ENCODE measurements at regions not wholly inside any gene's neighbourhood (a gene's known extent, or its start where the extent isn't known, plus 50 kb on each side); places are given as distances from the start of the nearest gene placed in this dataset.

- DNase-seq: no peak
- intact Hi-C loops (cut with DNase I): no loop called here
Observed at GRCh38 chr21:25360593-25360992, 246.7 kb downstream of the MRPL39 start.

- no peak for DNase-seq
- intact Hi-C loops (cut with DNase I): no loop called here
Observed at GRCh38 chr21:25359724-25360123, 247.6 kb downstream of the MRPL39 start.

GRCh38 chr21:25350056-25350455 lies 257.2 kb downstream of the MRPL39 start:
- intact Hi-C loops (cut with DNase I): no loop called here
- peak in 22 of 42 donors; percentile 5 to 51 (median 18) for DNase-seq

GRCh38 chr21:25343774-25344545 lies 263.3 kb downstream of the MRPL39 start:
- intact Hi-C loops (cut with DNase I): no loop called here
- DNase-seq: no peak

- intact Hi-C loops (cut with DNase I): no loop called here
- no peak for DNase-seq
Observed at GRCh38 chr21:25342816-25343215, 264.5 kb downstream of the MRPL39 start.

- no peak for DNase-seq
- intact Hi-C loops (cut with DNase I): no loop called here
Observed at GRCh38 chr21:25341981-25342380, 265.3 kb downstream of the MRPL39 start.

- intact Hi-C loops (cut with DNase I): no loop called here
- no peak for DNase-seq
Observed at GRCh38 chr21:25338415-25338814, 268.9 kb downstream of the MRPL39 start.

GRCh38 chr21:25334046-25334730 lies 273.1 kb downstream of the MRPL39 start:
- intact Hi-C loops (cut with DNase I): no loop called here
- no peak for DNase-seq

- no peak for DNase-seq
- intact Hi-C loops (cut with DNase I): no loop called here
Observed at GRCh38 chr21:25331286-25331685, 276.0 kb downstream of the MRPL39 start.

- no peak for DNase-seq
- intact Hi-C loops (cut with DNase I): no loop called here
Observed at GRCh38 chr21:25330266-25330665, 277.0 kb downstream of the MRPL39 start.

- intact Hi-C loops (cut with DNase I): no loop called here
- no peak for DNase-seq
Observed at GRCh38 chr21:25329227-25329825, 278.0 kb downstream of the MRPL39 start.

GRCh38 chr21:25328736-25329135 lies 278.5 kb downstream of the MRPL39 start:
- intact Hi-C loops (cut with DNase I): no loop called here
- no peak for DNase-seq

- intact Hi-C loops (cut with DNase I): no loop called here
- no peak for DNase-seq
Observed at GRCh38 chr21:25326181-25326580, 281.1 kb downstream of the MRPL39 start.

- intact Hi-C loops (cut with DNase I): no loop called here
- no peak for DNase-seq
Observed at GRCh38 chr21:25324666-25325065, 282.6 kb downstream of the MRPL39 start.

GRCh38 chr21:25323356-25323949 lies 283.8 kb downstream of the MRPL39 start:
- intact Hi-C loops (cut with DNase I): no loop called here
- DNase-seq: no peak

- intact Hi-C loops (cut with DNase I): no loop called here
- DNase-seq: no peak
Observed at GRCh38 chr21:25314247-25314646, 293.0 kb downstream of the MRPL39 start.

GRCh38 chr21:25313829-25314228 lies 293.5 kb downstream of the MRPL39 start:
- DNase-seq: no peak

GRCh38 chr21:25307489-25307888 lies 299.8 kb downstream of the MRPL39 start:
- no peak for DNase-seq
- intact Hi-C loops (cut with DNase I): no loop called here

More at GRCh38 chr21:25313829-25314228, 293.5 kb downstream of the MRPL39 start:
- intact Hi-C loops (cut with DNase I): no loop called here

- DNase-seq: no peak
- intact Hi-C loops (cut with DNase I): no loop called here
Observed at GRCh38 chr21:25304611-25305010, 302.7 kb downstream of the MRPL39 start.

GRCh38 chr21:25300632-25301031 lies 306.6 kb downstream of the MRPL39 start:
- DNase-seq: no peak
- intact Hi-C loops (cut with DNase I): no loop called here
